H54 (cell line): ENCODE measurements at regions not wholly inside any gene's neighbourhood (a gene's known extent, or its start where the extent isn't known, plus 50 kb on each side); places are given as distances from the start of the nearest gene placed in this dataset.

Experiments
- DNase-seq: peaks from one replicate; pipeline ENCODE4 v3.0.0; 2011; ENCODE audit warnings: low spot score, mixed read lengths; ENCODE audit not compliant: insufficient read length
- FAIRE-seq: peaks from 3 replicates; lab custom pipeline; 2011; peaks lifted over from hg19 to GRCh38; lab: Jason Lieb, UNC
- POLR2A ChIP-seq: IDR thresholded peaks from 2 replicates; pipeline ENCODE4 v1.6.1; 2011; ENCODE audit warnings: low read depth, mild to moderate bottlenecking, low read length

DNA sequence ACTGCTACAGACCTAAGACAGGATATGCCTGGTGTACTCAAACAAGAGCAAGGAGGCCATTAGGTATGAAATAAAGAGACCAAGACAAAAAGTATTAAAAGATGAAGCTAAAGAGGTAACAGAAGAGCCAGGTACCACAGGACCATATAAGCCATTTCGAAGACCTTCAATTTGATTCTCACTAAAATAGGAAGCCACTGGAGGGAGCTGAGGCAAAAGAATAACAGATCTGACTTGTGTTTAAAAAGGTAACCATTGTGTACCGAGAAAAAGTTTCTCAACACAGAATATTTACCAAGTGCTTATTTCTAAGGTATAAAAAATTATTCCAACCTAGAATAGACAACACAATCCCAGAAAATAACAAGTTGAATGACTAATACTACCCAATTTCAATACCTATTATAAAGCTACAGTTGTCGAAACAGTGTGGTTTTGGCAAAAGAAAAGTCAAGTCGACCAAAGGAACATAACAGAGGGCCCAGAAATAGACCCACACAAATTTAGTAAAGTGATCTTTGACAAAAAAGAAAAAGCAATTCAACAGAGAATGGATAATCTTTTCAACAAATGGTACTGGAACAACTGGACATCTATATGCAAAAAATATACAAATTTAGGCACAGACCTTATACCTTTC is 125.3 kb upstream of the DST start:
- FAIRE-seq (no peak), DNase-seq (no peak)
- no peak for TF ChIP-seq POLR2A

DNA sequence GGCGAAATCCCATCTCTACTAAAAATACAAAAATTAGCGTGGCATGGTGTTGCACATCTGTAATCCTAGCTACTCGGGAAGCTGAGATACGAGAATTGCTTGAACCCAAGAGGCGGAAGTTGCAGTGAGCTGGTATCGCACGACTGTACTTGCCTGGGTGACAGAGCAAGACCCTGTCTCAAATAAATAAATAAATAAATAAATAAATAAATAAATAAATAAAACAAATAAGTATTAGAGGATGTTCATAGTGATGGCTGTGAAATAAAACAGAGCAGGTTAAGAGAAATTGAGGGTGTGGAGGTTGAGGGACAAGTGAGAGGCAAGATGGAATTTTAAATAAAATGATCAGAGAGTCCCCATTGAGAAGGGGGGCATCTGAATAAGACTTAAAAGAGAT is 124.7 kb upstream of the DST start:
- FAIRE-seq = no peak
- TF ChIP-seq POLR2A = no peak
- DNase-seq = no peak

DNA sequence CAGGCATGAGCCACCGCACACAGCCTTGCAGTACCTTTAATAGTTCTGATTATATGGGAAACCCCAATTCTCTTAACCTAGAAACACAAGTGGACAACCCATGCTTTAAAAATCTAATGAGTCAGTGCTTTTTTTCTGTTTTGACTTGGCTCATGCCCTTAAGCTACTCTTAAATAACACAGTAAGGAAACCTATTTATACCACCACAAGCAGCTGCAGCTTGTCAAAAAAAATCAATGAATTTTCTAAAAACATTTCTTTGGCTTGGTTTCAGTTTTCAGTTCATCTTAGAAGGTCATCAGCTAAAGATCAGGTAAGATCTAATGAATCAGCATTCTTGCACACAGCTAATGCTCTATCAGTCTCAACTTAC is 124.1 kb upstream of the DST start:
- DNase-seq = no peak
- peak; percentile 73 for FAIRE-seq
- no peak for TF ChIP-seq POLR2A

- DNase-seq (no peak), FAIRE-seq (peak; percentile 64)
- TF ChIP-seq POLR2A = no peak
Observed at GRCh38 chr6:56766139-56766805, 123.6 kb upstream of the DST start.

DNA sequence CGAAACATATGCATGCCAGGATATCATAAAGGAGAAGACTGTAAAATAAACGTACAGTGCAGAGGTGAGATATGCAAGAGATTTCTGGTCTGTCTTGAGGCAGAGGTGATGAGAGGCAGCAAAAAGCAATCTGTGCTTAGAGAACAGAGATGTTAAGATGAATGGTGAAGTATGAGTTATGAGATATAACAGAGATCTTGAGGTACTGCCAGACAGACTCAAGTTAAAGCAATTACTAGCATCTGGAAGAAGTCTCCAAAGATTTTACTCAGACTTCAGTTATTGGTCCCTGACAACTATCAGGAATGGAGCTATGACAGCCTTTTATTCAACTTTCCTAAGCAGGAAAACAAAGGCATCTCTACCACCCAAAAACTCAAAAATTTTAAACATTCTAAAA is 122.8 kb upstream of the DST start:
- FAIRE-seq (no peak), DNase-seq (no peak)
- TF ChIP-seq POLR2A = no peak

DNA sequence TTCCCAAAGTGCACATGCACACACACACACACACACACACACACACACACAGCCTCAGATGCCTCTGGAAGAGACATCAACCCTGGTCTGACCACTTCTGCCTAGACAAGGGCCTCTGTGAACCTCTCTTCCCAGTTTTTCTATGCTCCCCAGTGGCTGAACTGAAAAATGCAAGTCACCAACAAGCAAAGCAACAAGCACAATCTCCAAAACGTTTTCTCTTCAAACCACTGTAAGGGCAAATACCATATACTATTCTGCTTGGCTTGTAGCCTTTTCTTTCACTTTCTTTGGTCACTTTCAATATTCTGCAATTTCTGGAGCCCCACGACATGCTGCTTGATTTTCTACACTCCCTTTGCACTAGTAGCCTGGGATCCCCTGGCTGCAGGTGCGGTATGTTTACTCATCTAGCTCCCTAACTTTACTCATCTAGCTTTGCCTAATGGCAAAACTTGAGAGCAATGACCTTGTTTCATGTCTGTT is 121.4 kb upstream of the DST start:
- FAIRE-seq = peak; percentile 87
- TF ChIP-seq POLR2A = no peak
- no peak for DNase-seq

- FAIRE-seq (no peak), DNase-seq (no peak)
- no peak for TF ChIP-seq POLR2A
Observed at GRCh38 chr6:56761651-56762050, 119.0 kb upstream of the DST start.

- no peak for DNase-seq
- no peak for TF ChIP-seq POLR2A
Observed at GRCh38 chr6:56760842-56761241, 118.2 kb upstream of the DST start.

DNA sequence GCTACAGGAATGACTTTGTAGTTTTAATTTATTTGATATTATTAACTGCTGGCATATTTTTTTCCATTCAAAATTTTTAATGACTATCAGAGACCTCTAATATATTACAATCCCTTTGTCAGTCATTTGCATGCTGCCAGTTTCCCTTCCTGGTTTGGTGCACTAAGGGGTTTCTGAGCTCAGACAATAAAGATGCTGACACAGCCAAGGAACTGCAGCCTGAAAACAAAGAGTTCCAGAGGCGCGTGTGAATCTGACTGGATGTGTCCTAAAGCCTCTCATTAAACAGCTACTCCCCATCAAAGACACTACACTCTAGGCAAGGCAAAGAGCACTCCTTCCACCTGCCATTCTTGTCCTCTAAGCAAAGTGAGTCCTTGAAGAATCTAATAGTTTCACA is 116.8 kb upstream of the DST start:
- DNase-seq (no peak), FAIRE-seq (no peak)
- no peak for TF ChIP-seq POLR2A

More at GRCh38 chr6:56760842-56761241, 118.2 kb upstream of the DST start:
- no peak for FAIRE-seq

DNA sequence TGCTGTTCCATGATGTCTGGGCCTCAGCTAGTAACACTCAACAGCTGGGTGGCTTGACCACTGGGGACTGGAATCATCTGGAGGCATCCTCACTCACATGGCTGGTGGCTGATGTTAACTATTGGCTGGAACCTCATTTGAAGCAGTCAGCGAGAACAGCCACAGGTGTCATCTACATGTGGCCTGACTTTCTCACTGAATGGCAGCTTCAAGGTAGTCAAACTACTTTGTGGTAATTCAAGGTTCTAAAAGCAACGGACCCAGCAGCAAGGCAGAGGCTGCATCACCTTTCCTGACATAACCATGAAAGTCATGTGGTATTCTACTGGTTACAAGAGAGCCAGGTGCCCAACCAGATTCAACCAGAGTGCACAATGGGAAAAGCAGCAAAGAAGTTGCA is 115.9 kb upstream of the DST start:
- no peak for DNase-seq

DNA sequence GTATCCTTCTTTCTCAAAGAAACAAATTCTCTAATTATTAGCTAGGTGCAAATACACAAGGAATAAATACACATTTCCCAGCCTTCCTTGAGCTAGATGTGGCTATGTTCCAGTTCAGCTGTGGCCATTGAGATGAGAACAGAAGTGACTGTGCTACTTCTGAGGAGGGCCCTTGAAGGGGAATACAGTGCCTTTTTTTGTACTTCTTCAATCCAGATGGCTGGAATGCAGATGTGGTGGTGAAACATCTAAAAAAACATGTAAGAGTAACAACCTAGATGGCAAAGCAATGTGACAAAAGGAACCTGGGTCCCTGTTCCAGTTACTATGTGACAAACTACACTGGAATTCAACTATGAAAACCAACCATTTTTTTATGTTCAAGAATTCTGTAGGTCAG is 115.4 kb upstream of the DST start:
- TF ChIP-seq POLR2A = no peak
- DNase-seq (no peak), FAIRE-seq (peak; percentile 27)

More for the DNA sequence above, 115.9 kb upstream of the DST start:
- FAIRE-seq = peak; percentile 20
- TF ChIP-seq POLR2A = no peak

- TF ChIP-seq POLR2A = no peak
- FAIRE-seq = no peak
- DNase-seq = no peak
Observed at GRCh38 chr6:56757588-56757984, 114.9 kb upstream of the DST start.

DNA sequence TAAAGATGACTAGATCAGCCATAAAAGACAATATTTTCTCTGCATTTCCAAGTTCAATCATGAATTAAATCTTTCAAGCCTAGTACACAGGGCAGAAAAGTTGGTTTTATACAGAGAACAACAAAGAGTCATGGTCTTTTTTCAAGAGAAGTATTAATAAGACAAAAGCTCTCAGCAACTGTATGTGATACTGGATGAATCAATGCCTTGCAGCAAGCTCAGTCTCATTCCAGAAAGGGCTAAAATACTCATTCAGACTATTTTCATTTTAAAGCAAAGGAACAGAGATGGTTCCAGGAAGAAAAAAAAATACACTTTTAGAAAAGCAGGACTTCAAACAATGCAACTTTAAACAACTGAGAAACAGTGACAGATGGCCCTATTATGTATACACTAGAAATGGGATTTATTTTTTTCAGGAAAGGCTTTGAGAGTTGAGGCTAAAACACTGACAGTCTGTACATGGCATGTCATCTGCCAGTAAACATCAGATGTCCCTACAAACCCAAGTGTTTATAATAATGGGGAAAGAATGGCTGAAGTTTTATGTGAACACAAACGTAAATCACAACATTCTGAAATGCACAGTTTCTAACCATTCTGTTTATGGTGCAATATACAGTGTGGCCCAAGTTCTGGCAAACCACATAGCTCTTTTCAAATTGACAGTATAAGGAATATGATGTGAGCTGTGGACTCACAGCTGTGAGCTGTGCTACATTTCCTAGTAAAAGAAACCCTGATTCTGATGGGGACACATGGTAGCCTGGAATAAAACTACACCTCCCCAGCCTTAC is 114.3 kb upstream of the DST start:
- FAIRE-seq (peak; percentile 58), DNase-seq (no peak)
- no peak for TF ChIP-seq POLR2A

GRCh38 chr6:56756219-56756789 is 113.6 kb upstream of the DST start:
- peak; percentile 87 for FAIRE-seq
- no peak for TF ChIP-seq POLR2A
- DNase-seq = no peak
